GM18907 (cell line): ENCODE measurements at regions not wholly inside any gene's neighbourhood (a gene's known extent, or its start where the extent isn't known, plus 50 kb on each side); places are given as distances from the start of the nearest gene placed in this dataset.
A peak's percentile ranks its signal among the peaks of the same experiment; 100 is the strongest.

Experiments
- ATAC-seq: cut with Tn5 transposase; IDR thresholded peaks from one replicate; pipeline ENCODE4 v1.9.1; 2021; ENCODE audit warnings: mild to moderate bottlenecking, moderate library complexity; ENCODE audit not compliant: unreplicated experiment

DNA sequence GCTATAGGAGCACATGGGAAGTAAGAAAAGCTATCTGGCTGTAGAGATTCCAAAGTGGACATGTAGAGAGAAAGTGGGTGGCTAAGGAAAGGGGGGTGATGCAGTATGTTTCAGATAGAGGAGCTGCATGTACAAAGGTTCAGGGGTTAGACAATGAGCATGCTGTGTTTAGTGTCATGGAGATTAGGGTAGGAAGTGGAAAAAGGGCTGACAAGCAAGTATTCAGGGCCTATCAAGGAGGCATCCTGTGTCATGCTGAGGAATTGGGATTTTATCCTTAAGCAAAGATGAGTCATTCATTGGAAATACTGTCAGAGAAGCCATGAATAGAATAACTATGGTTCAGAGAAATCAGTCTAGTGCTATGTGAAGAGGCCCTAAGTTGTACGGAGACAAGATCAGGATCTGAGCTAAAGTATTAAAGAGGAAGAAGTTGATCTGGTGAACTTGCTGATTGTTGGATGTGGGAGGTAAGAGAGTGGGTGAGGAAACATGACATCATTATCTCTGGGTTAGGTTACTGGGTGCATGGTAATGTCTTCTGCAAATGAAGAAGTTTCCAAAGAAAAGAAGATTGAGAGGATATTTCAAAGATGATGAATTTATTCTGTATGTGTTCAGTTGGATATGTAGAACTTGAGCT, 176.7 kb upstream of the GOLIM4 start:
- no peak for ATAC-seq

DNA sequence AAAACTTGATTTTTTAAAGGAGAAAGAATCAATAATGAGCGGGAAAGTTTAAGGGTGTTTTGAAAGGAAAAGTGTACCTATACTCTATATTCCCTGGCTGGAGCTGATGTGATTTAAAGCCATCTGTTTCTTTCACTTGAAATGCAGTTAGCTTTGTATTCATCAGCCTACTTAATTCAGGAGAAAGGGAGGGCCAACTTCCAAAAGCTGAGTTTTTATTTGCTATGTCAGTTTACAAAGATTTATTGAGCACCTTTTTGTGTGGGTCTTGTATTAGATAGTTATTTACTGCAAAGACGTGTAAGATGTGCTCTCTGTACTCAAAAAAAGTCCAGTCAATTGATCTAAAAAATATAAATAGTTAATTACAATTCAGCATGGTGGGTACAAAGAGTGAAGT, 176.2 kb upstream of the GOLIM4 start:
- no peak for ATAC-seq

DNA sequence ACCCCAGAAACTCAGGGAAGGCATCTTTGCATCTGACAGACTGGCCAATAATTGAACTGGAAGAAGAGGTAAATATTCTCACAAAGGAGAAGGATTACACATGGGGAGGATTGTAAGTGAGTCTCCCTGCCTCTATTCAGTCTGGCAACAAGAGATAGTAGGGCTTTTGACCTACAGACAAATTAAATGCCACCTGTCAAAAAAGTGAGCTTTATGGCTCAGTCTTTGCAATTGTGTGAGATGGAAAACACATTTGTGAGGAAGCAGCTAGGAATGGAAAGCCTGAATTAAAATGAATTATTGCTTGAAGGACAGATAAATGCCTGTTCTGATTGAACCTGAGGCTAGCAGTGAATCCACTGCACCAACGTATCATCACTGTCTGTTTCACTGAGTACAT, 173.3 kb upstream of the GOLIM4 start:
- no peak for ATAC-seq

DNA sequence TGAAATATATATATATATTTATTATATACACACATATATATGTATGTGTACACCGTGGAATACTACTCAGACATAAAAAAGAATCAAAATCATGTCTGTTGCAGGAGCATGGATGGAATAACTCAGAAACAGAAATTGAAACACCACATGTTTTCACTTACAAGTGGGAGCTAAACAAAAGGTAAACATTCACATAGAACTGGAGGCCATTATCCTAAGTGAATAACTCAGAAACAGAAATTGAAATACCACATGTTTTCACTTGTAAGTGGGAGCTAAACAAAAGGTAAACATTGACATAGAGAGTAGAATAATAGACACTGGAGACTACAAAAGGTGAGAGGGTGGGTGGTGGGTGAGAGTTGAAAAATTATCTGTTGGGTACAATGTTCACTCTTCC, 171.5 kb upstream of the GOLIM4 start:
- peak; percentile 45 for ATAC-seq

DNA sequence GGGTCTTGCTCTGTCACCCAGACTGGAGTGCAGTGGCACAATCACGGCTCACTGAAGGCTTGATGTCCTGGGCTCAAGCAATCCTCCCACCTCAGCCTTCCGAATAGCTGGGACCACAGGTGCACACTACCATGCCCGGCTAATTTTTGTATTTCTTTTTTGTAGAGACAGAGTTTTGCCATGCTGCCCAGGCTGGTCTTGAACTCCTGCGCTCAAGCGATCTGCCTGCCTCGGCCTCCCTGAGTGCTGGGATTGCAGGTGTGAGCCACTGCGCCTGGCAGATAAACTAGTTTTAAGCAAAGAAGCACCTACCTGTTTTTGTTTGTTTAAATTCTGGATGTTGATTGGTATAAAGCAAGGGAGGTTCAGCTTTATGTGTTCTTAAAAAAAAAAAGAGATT, 170.6 kb upstream of the GOLIM4 start:
- ATAC-seq, result no peak

DNA sequence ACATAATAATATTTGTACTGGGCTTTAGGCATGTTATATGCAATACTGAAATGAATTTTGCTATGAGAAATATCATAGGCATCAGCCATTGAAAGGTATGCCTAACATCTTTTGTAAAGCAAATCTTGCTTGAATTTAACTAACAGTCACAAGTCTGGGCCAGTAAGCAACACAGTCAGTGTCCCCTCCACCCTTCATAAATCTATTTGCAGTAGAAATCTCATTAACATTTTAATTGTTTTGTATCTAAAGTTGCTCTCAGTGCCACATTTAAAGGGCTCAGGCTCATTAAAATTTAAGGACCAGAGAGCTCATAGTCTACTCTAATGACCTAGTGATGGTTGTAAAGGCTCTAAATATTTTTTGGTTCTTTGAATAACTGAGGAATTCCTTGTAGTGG, 167.2 kb upstream of the GOLIM4 start:
- ATAC-seq, result no peak

DNA sequence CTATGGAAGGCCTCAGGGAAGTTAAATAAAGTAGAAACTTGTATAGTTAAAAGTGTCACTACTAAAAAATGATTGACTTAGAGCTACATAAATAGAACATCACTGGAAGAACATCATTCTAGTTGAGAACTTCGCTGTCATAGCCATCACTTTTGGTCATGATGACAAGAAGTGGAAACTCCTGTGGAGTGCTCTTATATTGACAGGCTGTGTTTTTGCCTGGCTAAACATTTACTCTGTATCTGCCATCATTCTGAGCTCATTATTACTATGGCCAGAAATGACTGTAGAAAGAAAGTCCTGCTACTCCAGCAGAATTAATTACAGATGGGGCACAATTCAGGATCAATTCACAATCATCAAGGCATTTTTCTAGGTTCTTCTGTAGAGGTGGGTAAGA, 165.1 kb upstream of the GOLIM4 start:
- ATAC-seq, result peak; percentile 95

DNA sequence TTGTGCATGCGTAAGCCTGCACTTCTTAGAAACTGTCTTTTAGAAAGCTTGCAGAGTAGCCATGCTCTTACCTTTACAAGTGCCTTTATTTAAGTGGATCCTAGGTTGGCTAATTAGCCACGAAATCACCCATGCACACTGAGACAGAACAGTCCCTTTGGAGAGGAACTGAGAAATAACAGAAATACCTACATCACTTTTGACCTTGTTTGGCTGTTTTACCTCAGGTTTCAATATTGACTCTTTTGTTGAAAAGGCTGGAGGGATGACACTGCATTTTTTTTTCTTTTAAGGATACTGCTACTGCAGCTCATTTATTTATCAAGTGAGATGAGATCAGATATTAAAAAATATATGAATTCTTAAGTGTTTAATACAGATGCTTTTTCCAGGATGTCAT, 155.6 kb upstream of the GOLIM4 start:
- ATAC-seq, result peak; percentile 57

DNA sequence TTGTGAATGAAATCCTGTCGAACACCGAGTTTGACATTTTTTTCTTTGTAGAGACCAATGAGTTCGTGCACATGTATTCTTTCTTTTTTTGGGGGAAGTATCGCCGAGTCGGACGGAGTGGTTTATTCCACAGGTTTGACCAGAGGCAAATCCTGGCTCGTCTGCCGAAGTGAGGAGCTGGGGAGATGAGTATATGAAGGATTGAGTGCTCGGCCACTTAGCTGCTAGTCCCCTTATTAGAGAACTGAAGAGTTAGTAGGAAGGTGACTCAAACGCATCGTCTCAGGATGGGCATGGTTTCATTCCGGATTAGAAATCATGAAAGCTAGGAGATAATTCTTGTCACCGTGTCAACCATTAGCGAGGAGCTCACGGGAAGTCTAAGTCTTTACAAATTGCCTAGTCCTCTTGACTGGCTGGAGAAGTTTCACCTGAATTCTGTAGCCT, 154.7 kb upstream of the GOLIM4 start:
- peak; percentile 30 for ATAC-seq

DNA sequence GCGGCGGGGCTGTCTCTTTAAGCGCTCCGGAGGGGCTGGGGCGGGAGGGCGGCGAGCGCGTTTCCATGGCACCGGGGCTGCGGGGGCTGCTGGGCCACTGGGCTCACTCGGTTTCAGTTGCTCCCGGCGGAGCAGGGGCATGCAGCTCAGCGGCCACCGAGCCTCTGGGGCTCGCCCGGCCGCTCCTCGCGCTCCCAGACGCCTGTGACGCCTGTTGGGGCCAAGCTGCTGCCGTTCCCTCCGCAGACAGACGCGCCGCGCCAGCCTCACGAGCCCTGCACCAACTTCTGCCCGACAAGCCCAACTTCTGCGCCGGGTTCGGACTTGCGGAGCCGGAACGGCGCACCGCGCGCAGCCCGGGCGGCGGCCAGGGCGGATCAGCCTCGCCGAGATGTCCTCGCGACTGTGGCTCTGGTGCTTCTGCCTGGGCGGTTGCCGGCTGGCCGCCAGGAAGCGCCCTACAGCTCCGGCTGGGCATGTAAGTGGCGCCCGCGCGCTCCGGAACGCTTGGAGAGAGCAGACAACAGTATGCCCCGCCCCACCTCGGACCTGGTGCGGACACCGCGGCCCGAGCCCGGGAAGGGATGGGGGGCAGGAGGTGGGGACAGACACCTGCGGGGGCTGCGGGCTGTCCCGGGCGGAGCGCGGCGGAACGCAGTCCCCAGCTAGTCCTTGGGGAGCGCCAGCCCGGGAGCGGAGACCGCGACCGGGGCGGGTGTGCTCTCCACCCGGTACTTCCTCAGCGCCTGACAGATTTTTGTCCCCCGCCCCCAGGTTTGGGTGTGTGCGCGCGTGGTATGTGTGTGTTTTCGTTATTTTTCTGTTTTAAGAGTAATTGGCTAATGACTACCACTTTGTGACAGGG, 154.1 kb upstream of the GOLIM4 start:
- ATAC-seq, result peak; percentile 85

DNA sequence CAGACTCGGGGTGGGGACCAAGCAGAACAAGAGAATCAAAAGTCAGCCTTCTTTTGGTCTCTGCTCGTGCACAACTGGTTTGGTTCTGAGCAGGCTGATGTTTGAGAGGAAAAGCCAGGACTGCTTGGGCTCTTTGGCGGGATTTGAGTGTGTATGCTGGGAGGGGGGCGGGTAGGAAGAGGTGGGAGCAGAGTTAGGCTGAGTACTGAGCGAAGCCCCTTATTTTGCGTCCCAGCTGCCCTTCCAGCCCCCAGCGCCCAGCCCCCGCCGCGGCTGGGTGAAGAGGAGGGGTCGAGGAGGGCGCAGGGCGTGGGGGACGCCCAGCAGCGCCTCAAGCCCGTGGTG, 153.5 kb upstream of the GOLIM4 start:
- no peak for ATAC-seq

DNA sequence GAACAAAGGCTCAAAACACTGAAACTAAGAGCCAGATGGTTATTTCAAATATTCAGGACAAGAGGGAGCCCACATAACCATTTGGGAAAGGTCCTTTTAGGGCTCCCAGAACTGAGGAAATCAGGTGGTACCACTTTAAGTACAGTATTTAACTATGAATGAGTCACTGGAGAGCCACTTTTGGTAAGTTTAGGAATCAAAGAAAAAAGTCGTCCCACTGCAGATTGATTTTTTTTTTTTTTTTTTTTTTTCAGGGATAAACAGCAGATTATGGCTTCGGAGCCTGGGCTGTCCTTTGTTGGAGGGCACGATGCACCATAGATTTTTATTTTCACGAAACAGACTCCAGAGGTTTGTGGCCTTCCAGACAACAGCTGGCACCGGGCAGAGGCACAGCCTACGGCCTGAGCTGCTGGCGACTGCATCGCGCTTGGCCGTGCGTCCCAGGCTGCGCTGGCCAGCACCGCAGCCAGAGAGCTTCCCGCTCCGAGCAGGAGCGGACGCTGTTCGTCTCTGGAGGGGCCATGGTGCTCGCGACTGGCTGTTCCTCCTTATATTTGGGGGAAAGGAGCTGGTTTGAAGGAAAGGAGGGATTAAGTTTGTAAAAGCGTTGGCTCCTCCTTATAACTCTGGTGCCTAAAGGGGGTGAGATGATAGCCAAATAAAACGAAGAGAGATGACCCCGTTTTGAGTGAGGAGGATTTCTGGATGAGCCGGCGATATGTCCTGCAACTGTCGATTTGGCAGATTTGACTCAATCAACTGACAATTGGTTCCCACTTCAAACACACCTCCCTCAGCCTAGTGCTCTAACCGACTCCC, 152.9 kb upstream of the GOLIM4 start:
- ATAC-seq, result peak; percentile 14

DNA sequence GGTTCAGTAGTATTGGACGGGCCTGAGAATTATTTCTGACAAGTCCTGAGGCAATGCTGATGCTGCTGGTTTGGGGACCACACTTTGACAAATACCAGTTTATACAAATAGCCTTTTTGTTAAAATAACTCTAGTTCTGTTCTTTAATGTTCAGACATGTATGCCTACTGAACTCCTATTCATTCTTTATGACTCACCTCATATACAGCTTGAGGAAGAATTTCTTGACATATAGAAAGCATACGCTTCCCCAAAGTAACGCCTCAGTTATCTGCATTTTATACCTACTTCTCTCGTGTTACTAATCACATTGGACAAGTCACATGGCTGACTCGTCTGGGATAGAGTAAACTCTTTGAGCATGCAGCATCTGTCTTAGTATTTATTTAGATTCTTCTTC, 145.4 kb upstream of the GOLIM4 start:
- ATAC-seq, result no peak

DNA sequence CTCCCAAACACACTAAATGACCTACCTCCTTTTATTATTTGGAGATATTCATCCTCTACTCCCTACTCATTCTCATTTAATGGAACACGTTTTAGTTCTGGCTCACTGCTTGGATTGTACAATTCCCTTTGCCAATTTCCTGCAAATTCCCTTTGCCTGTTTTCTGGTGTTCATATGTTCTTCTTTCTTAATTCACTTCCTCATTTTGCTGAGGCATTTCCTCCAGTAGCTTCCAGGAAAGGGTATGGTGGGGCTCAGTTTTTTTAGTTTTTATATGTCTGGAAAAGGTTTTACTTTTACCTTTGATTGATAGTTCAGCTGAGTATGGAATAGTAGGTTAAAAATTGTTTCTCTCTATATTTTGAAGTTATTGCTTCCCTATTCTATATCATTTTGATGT, 143.6 kb upstream of the GOLIM4 start:
- no peak for ATAC-seq

DNA sequence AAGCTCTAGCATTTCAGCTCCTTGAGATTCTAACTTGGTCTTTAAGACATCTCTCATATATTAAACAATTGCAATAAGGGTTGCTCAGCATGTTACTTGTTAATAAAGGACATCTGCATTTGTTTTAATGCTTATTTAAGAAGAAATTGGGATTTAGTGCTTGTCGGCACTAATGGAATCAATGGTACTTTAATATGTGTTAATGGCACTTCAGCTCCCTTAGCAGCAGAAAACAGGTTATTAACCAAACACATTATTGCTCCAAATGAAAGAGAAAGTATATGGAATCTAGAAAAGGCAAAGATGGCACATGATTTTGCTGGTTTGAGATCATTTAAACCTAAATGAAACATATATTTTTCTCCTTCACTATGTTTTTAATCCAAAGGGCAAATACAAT, 137.3 kb upstream of the GOLIM4 start:
- no peak for ATAC-seq

DNA sequence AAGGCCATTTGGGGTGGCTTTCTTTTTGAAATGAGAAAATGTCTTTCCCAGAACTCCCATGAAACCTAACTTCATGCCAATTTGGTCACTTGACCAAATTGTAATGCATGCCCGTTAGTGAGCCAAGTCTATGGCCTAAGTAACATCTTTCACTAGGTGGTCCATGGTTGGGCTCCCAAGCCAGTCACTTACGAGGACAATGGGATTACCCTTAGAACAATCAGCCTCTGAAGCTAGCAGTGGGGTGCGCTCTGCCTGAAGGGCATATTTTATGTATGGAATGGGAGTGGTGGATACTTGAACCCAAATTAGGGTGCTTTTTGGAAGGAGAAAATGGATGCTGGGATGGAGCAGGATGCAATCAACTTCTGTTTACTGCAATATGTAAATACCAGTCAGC, 127.4 kb upstream of the GOLIM4 start:
- ATAC-seq, result no peak

DNA sequence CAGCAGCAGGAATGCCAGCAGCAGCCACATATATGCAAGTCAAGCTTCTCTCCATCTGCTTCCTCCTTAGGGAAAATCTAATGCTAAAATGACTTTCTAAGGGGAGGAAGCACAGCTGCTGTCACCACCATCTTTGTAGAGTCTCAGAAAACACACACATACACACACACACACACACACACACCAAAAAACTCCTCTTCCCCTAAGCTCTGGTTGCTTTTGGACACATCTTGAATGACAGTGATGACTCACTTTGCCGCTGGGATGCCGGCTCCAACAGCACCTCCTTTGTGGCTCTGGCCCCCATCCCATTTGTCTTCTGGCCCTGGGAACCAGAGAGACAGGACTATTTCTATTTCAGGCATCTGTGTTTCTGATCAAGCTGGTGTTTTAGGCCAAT, 124.8 kb upstream of the GOLIM4 start:
- no peak for ATAC-seq

DNA sequence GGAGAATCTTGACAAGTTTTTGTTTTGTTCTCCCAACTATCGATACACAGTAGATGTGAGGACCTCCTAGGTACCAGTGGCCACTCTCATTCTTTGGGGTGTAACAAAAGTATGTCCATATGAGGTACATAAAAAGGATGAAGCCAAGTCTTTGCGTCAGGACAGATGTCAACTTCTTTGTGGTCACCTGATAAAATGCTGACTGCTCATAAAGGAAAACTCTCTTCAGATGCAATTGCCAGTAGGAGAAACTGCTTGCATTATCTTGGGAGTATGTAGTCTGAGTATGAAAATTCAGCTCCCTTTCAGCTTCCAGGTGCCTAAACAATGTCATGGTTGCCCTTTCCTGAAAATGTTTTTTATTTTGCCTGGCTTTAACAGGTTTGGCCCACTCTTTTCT, 123.8 kb upstream of the GOLIM4 start:
- ATAC-seq, result no peak

DNA sequence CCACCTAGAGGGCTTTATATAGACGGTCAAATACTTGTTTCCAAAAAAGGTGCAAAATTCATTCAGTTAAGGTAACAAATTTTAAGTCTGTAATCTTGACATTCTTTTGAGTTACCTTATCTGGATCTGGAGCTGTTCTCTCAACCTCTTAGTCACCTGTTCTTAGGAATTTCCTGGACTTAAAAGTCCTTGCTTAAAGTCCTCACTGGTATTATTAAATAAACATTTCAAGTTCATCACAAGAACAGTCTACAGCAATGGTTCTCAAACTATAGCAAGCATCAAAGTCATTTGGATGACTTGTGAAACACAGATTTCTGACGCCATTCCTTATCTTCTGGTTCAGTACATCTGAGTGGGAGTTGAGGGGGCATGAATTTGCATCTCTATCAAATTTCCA, 122.9 kb upstream of the GOLIM4 start:
- ATAC-seq, result no peak

DNA sequence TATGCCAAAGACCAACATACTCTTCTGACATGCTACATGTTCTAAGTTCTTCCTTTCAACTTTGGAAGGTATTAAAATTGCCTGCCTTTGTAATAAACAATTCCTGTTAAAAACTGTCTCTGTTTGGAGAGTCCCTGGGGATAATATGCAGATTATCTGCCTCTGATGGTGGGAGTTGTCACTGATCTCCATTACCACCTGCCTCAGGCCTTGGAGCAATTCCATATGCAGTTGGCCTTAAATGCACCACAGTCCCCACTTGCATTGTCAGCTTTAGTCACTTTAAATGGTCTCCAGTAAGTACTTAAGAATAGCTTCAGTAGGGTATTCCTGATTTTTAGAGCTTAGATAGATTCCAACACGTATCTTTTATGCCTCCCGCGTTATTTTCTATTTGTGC, 121.1 kb upstream of the GOLIM4 start:
- no peak for ATAC-seq

DNA sequence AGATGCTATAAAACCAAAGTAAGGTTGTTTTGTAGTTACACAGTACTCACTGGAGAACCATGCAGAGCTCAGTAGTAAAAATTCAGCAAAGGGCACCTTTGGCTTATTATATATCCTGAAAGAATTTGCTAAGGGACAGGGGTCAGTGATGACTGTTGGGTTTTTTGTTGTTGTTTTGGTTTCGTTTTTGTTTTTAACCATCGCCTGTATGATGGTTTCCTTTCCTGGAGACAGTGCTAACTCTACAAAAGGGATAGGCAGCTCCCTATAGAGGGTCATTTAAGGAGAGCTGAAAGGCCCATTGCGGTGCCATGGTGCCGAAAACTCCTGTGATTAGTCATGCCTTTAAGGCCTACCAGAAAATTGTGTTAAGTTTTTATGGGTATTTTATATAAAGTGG, 118.2 kb upstream of the GOLIM4 start:
- ATAC-seq, result peak; percentile 97
